HL-60/S4 (cell line): ENCODE measurements at regions not wholly inside any gene's neighbourhood (a gene's known extent, or its start where the extent isn't known, plus 50 kb on each side); places are given as distances from the start of the nearest gene placed in this dataset.
"Not testable (repeated sequence)": the region's sequence is repeated elsewhere in the genome, so short reads cannot be mapped to it uniquely, and the experiment has no call there.

Experiments
- in situ Hi-C: fragments of 300-500 bp; cut with MboI; formaldehyde crosslinking; loops from 2 replicates; pipeline ENCODE4 v1.14.3; 2022; ENCODE audit warnings: low sequenced_read_pairs

DNA sequence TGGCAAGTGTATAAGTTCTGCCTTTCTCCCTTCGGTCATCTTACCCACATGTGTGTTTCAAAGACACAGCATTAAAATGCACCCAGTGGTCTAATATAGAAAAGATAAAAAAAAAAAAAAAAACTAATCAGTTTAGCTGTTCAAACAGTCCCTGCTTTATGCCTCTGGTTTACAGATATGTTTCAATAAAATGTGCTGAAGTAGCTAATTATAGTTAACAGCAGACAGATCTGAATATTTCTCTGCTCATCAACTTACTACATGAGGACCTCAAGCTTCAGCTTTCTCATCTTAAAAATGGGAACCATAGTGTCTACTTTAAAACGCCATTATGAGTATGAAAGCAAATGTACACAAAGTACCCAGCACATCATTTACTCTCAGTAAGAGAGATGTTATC, 280.6 kb upstream of the DEFB112 start:
- in situ Hi-C loops = no loop called here

DNA sequence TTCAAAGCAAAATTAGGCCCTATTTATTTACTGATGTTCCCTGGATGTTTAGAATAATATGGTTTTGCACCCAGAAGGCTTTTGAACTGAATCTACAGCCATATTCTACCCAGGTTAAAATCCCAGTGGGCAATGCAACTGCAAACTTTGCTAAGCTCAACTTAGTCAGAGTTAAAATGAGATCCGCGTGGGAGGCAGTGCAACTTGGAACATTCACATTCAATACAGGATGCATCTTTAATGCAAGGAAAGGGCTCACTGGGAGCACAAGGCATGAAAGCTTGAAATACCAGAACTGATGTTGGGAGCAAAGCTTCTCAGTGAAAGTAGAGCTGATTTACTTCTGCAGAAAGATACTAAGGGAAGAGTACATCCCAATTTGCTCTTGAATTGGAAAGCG, 281.2 kb upstream of the DEFB112 start:
- in situ Hi-C loops = no loop called here

DNA sequence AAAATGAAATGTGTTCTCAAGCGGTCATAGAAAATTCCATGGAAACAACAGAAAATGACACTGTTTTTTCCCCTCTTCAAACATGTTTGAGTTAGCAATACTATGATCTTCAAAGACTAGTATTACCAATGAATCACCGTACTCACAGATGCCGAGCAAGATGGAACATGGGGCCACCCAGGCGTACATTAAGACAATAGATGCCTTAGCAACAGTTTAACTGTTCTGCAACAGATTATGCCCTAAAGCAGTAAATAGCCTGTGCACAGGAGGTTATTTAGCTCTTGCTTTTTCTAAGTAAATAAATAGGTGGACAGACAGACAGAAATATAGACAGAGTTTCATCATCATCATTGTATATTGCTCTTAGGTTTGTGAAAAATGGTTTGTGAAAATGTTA, 284.0 kb upstream of the DEFB112 start:
- in situ Hi-C loops = no loop called here

DNA sequence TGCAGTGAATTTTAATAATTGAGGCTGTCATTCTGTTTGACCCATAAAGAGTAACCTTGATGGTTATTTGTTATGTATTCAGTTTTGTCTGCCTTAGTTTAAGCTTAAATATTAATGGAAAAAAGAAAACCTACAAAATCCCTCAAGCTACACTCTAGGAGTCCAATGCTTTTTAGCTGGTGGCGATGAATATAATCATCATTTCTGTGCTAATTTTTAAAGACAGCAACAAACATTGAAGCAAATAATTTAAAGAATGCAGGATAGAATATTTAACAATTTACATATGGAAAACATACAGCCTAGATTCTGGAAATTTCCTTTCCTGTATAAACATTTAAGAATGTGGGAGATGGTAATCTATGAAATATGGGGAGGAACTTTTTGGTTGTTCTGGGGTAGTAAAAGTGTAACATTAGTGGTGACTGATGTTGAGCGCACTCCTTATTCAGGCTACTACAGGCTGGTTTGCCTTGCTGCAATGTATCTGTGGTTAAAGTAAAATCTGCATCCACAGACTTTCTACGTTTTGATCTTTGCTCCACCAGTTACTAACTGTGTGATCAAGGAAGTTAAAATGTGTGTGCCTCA, 287.9 kb upstream of the DEFB112 start:
- in situ Hi-C loops = no loop called here

DNA sequence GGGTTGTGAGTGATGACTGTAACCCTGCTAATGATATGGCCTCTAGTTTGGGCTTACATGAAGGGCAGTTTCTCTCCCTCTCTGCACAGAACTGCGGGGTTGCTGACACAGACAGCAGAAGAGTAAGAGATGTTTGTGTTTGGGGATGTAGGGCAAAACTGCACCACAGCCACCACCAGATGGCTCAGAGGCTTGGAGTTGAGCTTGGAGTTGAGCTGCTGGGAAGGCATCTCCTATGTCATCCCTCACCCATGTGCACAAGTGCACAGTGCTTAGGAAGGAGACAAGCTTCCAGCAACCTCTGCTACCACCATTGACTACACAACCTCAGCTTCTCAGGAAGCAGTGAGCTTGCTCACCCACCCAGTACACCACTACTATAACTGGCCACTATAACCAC, 303.9 kb upstream of the DEFB112 start:
- in situ Hi-C loops = no loop called here

DNA sequence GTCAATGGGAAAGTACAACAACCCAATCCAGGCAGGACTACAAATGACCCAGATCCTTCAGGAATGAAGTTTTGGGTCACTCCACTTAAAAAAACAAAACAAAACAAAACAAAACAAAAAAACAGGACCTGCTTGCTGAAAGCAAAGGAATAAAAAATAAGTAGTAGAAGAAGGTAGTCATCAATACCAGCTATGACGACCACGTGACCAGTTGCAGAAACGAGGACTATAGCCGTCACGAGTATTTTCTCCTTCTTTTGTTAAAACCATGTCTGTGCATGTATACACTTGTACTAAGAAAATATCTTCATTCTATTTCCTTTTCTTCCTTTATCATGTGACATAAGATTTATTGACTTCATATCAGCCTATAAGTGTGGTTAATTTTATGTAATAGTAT, 308.4 kb upstream of the DEFB112 start:
- in situ Hi-C loops = no loop called here

DNA sequence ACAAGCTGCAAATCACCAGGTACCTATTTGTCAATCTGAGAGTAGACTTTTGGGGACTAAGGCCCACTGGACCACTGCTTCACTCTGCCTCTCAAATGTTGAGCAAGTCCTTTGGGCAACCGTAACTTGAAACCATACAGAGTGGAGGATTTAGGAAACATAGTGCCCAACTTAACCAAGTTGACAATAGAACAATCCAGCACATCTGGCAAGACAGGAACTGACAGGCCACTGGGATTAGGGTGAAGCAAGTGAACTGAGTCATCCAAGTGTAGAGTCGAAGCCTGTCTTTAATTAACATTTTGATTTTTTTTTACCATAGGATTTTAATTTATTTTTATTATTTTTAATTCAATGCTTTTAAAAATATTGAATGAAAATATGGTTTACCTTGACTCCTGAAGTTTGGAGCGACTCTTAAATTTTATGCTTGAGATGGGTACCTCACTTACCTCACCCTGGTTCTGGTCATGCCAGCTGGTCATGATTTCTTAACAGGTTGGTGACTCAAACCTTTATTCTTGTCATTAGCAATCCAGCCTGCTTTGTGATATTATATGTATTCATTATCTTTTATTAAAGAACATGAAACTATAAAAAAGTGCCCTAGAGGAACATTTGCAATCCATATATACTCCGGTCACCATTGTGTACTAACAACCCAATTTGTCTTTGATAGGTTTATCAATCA, 312.1 kb upstream of the DEFB112 start:
- in situ Hi-C loops = no loop called here

DNA sequence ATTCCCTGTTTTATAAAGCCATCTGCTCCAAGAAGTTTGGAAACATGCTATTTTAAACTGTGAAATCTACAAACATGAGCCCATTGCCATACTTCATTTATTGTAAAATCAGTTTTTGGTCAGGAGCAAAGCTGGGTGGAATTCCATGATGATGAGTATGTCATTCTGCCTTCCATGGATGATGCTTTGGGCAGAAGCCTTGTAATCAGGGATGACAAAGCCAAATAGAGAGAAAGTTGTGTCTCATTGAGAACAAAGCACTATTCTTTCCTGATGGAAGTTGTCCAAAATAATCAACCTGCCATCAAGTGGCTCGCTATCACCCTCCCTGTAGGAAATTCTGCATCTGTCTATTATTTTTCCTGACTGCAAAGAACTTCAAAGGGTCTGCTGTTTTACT, 313.0 kb upstream of the DEFB112 start:
- in situ Hi-C loops = no loop called here

DNA sequence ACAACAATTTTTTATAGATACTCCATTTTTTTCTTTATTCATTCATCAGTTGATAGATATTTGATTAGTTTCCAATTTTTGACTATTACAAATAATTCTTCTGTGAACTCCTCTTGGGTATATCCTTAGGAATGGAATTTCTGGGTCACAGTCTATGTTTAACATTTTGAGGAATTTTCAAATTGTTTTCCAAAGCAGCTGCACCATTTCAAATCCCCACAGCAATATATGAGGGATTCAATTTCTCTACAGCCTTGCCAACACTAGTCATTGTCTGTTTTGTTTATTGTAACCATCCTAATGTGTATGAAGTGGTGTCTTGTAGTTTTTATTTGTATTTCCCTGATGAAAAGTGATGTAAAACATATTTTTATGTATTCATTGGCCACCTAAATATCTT, 320.3 kb upstream of the DEFB112 start:
- in situ Hi-C loops = no loop called here

DNA sequence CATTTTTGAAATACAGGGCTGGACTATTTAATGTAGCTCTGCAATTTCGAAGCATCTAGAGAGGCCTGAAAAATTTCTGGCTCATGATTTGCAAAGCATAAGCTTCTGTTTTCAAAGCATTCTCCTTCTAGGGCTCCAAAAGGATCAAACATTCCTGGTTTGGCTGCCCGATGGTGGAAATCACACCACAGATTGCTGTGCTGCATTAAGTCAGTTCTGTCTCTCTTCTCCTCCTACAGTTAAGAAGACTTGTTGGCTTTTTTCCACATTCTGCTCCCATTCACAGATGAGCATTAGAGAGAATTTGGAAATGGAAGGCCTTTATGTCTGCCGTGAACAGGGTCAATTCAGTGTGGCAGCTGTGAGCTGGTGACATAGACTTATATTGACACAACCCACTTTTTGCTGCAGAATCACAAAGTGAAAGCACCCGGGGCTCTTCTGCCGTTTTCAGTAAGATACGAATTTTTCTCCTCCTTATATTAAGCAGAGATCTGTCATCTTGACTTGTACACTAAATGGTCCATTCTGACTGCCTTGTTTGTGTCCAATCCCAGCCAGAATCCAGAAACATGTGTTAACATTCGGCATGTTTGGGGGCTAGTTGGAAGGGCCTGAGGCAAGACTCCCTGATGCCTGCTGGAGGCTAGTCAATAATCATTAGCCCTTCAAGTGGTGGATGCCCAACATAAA, 330.8 kb upstream of the DEFB112 start:
- in situ Hi-C loops = no loop called here

DNA sequence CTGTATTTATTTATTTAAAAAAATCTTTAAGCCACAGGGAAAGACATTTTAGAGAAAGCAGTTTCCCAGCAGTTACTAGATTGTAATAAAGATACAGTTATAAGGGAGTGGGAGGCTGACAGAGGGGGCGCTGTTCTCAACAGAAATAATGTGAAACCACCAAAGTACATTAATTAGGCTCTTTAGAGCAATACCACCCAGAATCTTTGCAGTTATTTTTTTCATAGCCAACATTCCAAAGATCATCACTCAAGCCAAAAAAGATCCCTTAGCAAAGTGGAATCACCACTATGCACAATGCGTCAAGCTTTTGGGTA, 331.3 kb upstream of the DEFB112 start:
- in situ Hi-C loops = no loop called here

DNA sequence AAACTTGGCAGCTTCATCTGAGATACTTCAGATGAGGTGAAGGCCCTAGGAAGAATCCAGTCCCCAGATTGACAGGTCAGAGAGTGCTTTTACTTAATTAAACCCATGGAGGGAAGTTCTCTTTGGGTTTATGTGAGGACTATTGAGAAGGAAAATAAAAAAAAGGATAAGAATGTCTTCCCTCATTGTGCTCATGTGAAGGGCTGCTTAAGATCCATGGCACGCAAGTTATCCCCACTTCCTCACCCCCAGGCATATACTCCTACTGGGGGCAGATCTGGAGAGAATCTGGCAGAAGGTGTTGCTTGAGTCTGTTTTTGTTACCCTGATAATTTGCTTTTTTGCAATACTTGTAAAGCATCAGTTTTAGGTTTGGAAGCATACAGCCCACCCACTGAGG, 322.9 kb upstream of the TFAP2D start:
- in situ Hi-C loops = no loop called here

DNA sequence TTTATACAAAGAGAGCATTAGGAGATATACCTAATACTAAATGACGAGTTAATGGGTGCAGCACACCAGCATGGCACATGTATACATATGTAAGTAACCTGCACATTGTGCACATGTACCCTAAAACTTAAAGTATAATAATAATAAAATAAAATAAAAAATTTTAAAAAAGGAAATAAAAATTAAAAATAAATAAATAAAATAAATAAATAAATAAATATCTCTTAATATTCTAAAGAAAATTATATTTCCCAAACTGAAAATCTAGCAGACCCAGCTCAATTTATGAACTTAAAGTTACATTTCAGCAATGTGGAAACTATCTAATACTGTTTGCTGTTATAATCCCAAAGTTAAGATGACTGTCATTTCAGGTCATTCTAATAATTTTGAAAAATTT, 319.2 kb upstream of the TFAP2D start:
- in situ Hi-C loops = not testable (repeated sequence)

DNA sequence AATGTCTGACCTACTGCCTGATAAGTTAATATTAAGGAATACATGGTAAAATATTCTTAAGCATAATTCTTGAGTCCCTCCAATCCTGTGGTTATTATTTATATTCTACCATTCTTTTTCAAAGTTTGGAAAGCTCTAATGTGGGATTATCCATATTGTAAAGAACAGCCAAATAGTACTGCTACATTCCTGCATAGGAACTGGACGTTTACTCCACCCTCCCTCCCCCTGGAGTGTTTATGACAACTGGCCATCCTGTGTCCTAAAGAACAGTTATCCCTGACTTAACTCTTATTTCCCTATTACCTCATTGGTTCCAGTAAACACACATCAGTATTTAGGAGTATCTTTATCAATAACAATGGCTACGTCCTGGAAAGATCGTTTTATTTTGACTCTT, 308.7 kb upstream of the TFAP2D start:
- in situ Hi-C loops = no loop called here

DNA sequence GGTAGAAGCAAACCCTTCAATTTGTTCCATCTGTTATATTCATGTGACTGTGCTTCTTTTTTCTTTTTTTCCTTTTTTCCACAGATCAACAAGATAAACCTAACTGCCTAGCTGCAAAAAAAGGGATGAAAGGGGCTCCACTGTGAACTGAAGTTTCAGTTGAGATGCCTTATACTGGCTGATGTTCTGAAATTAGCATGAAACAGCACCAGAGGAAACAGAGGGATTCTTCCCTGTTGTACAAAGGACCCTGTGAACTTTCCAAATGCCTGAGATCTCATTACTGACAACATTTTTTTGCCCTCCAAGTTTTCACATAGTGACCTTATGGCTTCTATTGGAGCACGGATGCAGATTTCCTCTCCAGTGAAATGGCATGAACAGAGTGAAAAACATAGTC, 302.7 kb upstream of the TFAP2D start:
- in situ Hi-C loops = no loop called here

DNA sequence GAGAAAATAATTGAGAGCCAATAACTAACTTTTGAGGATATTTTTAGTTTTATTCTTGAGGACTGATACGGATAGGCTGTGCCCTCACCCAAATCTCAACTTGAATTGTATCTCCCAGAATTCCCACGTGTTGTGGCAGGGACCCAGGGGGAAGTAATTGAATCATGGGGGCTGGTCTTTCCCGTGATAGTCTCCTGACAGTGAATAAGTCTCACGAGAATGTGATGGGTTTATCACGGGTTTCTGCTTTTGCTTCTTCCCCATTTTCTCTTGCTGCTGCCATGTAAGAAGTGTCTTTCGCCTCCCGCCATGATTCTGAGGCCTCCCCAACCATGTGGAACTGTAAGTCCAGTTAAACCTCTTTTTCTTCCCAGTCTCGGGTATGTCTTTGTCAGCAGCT, 292.3 kb upstream of the TFAP2D start:
- in situ Hi-C loops = not testable (repeated sequence)

DNA sequence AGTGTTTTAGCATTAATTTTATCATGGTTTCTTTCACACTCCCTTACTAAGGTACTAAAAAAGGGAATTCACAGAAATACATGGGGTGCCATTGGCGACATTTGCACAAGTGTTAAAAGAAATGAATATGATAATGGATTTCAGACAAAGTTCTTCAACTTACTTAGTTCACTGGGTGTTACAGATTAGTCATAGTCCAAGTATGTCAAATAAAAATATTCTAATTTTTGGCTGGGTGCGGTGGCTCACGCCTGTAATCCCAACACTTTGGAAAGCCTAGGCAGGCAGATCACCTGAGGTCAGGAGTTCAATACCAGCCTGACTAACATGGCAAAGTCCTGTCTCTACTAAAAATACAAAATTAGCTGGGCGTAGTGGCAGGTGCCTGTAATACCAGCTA, 286.1 kb upstream of the TFAP2D start:
- in situ Hi-C loops = no loop called here

DNA sequence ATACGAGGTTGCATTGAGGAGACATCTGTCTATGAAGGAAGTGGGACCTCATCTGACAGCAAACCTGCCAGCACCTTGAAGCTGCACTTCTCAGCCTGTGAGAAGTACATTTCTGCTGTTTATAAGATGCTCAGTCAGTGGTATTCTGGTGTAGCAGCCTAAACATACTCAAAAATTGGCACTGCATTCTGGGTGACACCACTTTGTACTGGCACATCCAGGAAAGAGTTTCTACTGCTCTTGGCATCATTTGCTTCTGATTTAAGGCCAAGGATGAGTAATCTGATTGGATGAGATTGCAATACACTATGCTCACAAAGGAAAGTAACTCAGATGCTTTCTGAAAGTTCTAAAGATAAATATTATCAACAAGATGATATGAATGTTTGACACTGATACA, 275.4 kb upstream of the TFAP2D start:
- in situ Hi-C loops = no loop called here

DNA sequence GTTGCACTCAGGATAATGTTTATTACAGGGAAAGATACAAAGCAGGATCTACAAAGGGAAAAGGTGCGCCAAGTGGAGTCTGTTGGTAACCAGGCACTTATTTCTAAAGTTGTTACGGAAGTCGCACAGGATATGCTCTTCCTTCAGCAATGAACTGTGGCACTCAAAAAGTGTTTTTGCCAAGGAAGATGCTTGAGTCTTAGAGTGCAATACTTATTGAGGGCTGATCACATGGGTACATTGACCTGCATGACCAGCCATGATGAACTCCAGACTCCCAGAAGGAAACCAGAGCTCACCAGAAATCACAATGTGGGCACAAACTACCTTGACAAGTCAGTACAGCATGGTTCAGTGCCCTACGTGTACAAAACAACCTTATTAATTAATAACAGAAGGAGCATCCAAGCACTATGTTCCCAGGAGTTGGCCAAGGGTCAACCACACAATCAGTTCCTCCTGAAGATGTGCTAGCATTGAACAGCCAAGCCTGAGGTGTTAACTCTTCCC, 270.7 kb upstream of the TFAP2D start:
- in situ Hi-C loops = no loop called here

DNA sequence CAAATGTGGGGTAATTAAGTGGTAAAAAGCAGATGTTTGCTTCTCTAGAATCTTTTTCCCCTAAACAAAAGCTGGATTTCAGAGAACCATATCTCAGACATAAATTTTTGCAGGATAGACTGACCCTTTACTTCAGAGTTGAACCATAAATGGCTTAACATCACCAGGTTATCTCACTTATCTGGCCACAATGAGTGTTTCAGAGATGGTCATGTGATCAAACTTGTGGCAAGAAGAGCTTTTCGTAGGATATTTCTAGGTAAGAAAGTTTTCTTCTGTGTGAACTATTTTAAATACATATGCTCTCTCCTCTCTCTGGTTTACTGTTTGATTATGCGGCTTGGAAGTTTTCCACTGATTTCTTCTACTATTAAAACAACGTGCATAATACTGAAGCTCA, 270.2 kb upstream of the TFAP2D start:
- in situ Hi-C loops = no loop called here

DNA sequence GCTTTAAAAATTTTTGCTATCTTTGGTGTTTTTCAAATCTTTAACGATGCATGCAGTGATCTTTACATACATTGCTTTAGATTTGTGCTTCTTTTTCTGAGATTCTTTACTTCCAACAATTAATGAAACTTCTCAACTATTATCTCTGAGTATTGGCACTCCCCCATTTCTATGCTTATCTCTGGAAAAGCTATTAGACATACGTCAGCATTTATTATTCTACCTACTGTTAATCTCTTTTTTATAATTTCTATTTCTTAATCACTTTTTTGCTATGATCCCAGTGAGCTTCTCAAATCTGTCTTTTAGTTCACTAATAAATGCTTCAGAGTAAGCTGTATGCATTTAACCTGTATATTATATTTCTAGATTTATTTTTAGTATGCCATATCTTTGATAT, 264.2 kb upstream of the TFAP2D start:
- in situ Hi-C loops = no loop called here

DNA sequence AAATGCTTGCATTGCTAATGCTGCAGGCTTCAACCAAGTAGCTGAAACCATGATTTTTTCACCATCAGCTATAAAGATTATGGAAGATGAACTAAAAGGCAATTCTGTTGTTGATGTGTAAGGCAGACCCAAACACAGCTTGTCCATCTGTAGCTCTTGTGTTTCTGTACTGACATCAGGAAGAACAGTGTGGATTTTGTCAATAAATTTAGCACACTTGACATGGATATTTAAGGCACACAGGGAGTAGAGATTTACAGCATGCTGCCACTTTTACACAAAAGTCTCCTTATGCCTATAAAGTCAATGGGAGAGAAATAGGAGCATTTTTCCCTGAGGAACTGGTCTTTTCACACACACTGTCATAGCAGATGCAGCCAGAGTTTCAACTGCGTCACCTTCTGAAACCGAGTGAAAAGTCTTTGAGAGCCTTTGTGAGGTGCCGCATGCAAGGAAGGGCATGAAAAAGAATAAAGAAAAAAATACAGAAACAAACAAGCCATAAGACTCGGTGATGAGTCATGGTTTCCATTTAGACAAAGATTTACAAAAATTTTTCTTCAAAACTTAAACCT, 261.4 kb upstream of the TFAP2D start:
- in situ Hi-C loops = no loop called here
